DND-41 (cell line): ENCODE measurements at regions not wholly inside any gene's neighbourhood (a gene's known extent, or its start where the extent isn't known, plus 50 kb on each side); places are given as distances from the start of the nearest gene placed in this dataset.

Experiments
- ATAC-seq: fragments of 200-7000 bp; cut with Tn5 transposase; 3 replicates; pipeline ENCODE4 v1.9.1; 2021; ENCODE audit warnings: low read depth; ENCODE audit not compliant: insufficient read depth
- DNase-seq: peaks from one replicate; pipeline ENCODE4 v3.0.0-alpha.2; 2020
- H2AFZ ChIP-seq: 2 replicates; pipeline ENCODE4 v1.6.0; 2012; ENCODE audit warnings: low read depth, low read length
- H3K27ac ChIP-seq: 2 replicates; pipeline ENCODE4 v1.5.1; 2012; ENCODE audit warnings: low read length, inconsistent platforms
- H3K27me3 ChIP-seq: fragments of 200-600 bp; sonication (generic); 2 replicates; pipeline ENCODE4 v1.6.0; 2012; ENCODE audit warnings: low read length, mild to moderate bottlenecking, inconsistent platforms; ENCODE audit not compliant: insufficient read depth, poor library complexity
- H3K36me3 ChIP-seq: 2 replicates; pipeline ENCODE4 v1.5.1; 2012; ENCODE audit warnings: low read length, inconsistent platforms; ENCODE audit not compliant: insufficient read depth
- H3K4me1 ChIP-seq: 2 replicates; pipeline ENCODE4 v1.5.1; 2012; ENCODE audit warnings: mild to moderate bottlenecking, low read length; ENCODE audit not compliant: insufficient read depth
- H3K4me2 ChIP-seq: 2 replicates; pipeline ENCODE4 v1.6.0; 2012; ENCODE audit warnings: mild to moderate bottlenecking, moderate library complexity, low read length, inconsistent platforms; ENCODE audit not compliant: insufficient read depth
- H3K4me3 ChIP-seq, 2 experiments: fragments of 200-600 bp in 1 of 2; shearing (Covaris generic) in 1 of 2; 2 replicates each; pipeline ENCODE4 v1.5.1; 2012 to 2016; ENCODE audit warnings: inconsistent platforms in 2 of 2, low read length in 2 of 2, mild to moderate bottlenecking in 2 of 2, low read depth in 1 of 2, moderate library complexity in 1 of 2
- H3K79me2 ChIP-seq: 2 replicates; pipeline ENCODE4 v1.6.0; 2012; ENCODE audit warnings: low read length, inconsistent platforms; ENCODE audit not compliant: insufficient read depth
- H3K9ac ChIP-seq: 2 replicates; pipeline ENCODE4 v1.6.0; 2012; ENCODE audit warnings: low read depth, mild to moderate bottlenecking, inconsistent platforms, low read length, moderate library complexity
- H3K9me3 ChIP-seq: 2 replicates; pipeline ENCODE4 v1.5.1; 2012; ENCODE audit warnings: low read length, moderate library complexity, mild to moderate bottlenecking, inconsistent platforms; ENCODE audit not compliant: insufficient read depth, severe bottlenecking
- H4K20me1 ChIP-seq: 2 replicates; pipeline ENCODE4 v1.6.0; 2012; ENCODE audit warnings: low read length; ENCODE audit not compliant: insufficient read depth
- CTCF ChIP-seq: IDR thresholded peaks from 2 replicates; pipeline ENCODE4 v1.5.1; 2012; ENCODE audit warnings: borderline replicate concordance, low read length, moderate library complexity, mild to moderate bottlenecking; ENCODE audit not compliant: poor library complexity, severe bottlenecking; ENCODE audit errors: extremely low read depth
- EZH2 ChIP-seq: IDR thresholded peaks from 3 replicates; pipeline ENCODE4 v1.6.1; 2012; ENCODE audit warnings: borderline replicate concordance, low read depth, mild to moderate bottlenecking, moderate library complexity, low read length, inconsistent platforms; ENCODE audit not compliant: severe bottlenecking

GRCh38 chr16:49910541-49911071 is 54.7 kb upstream of the ZNF423 start:
- Histone ChIP-seq H3K27me3 (peaks cover 18% of the 10 kb centered on the region), H4K20me1 (no peaks in the 10 kb centered on the region; the same call in 1 of the 2 replicates), H2AFZ (no peak overlapping the region), H3K4me3 (no peak overlapping the region), H3K4me2 (no peak overlapping the region), H3K4me1 (no peaks in the 10 kb centered on the region), H3K9ac (no peak overlapping the region), H3K36me3 (no peaks in the 10 kb centered on the region), H3K79me2 (no peaks in the 10 kb centered on the region), H3K27ac (no peak overlapping the region), H3K9me3 (no peaks in the 10 kb centered on the region)
- ATAC-seq: no peak
- no peak for TF ChIP-seq CTCF
- TF ChIP-seq EZH2: no peak
- DNase-seq: no peak

- ATAC-seq: no peak
- TF ChIP-seq CTCF (no peak), EZH2 (no peak)
- peaks cover 13% of the 10 kb centered on the region for H3K27me3 ChIP-seq
Observed at GRCh38 chr16:49911430-49911829, 55.5 kb upstream of the ZNF423 start.

GRCh38 chr16:49912721-49913120 is 56.8 kb upstream of the ZNF423 start:
- Histone ChIP-seq H3K27ac (no peak overlapping the region), H3K4me2 (no peak overlapping the region), H2AFZ (no peak overlapping the region), H4K20me1 (no peaks in the 10 kb centered on the region), H3K9ac (no peak overlapping the region), H3K9me3 (no peaks in the 10 kb centered on the region), H3K27me3 (peaks cover 9% of the 10 kb centered on the region), H3K4me3 (no peak overlapping the region), H3K79me2 (no peaks in the 10 kb centered on the region), H3K4me1 (no peaks in the 10 kb centered on the region), H3K36me3 (no peaks in the 10 kb centered on the region)
- no peak for ATAC-seq
- no peak for DNase-seq
- no peak for TF ChIP-seq CTCF
- TF ChIP-seq EZH2: no peak

More at GRCh38 chr16:49911430-49911829, 55.5 kb upstream of the ZNF423 start:
- Histone ChIP-seq H3K79me2 (no peaks in the 10 kb centered on the region), H3K9me3 (no peaks in the 10 kb centered on the region), H3K27ac (no peak overlapping the region), H4K20me1 (no peaks in the 10 kb centered on the region), H3K9ac (no peak overlapping the region), H3K4me3 (no peak overlapping the region), H3K4me2 (no peak overlapping the region), H2AFZ (no peak overlapping the region), H3K4me1 (no peaks in the 10 kb centered on the region), H3K36me3 (no peaks in the 10 kb centered on the region)
- DNase-seq: no peak

GRCh38 chr16:49913720-49914119 is 57.8 kb upstream of the ZNF423 start:
- ATAC-seq: no peak
- Histone ChIP-seq H3K4me2 (no peak overlapping the region), H3K27me3 (peaks cover 4% of the 10 kb centered on the region), H4K20me1 (no peaks in the 10 kb centered on the region), H3K9ac (no peak overlapping the region), H3K27ac (no peak overlapping the region), H3K79me2 (no peaks in the 10 kb centered on the region), H2AFZ (no peak overlapping the region), H3K36me3 (no peaks in the 10 kb centered on the region), H3K9me3 (no peaks in the 10 kb centered on the region), H3K4me3 (no peak overlapping the region), H3K4me1 (no peaks in the 10 kb centered on the region)
- DNase-seq: no peak
- TF ChIP-seq CTCF: no peak
- no peak for TF ChIP-seq EZH2
